Spinal cord (tissue), 9 donors: ENCODE measurements at regions not wholly inside any gene's neighbourhood (a gene's known extent, or its start where the extent isn't known, plus 50 kb on each side); places are given as distances from the start of the nearest gene placed in this dataset.
A peak's percentile ranks its signal among the peaks of the same experiment; 100 is the strongest.

Source experiments
- DNase-seq, 6 donors: peaks; one replicate each; pipeline versions ENCODE4 v3.0.0 to v3.0.0-alpha.2; 2013 to 2015; ENCODE audit warnings: low spot score in 6 of 6, low read depth in 4 of 6
- H3K27ac ChIP-seq: one replicate; pipeline ENCODE4 v1.5.1; 2013; ENCODE audit warnings: low read depth, low read length, control low read depth
- H3K27me3 ChIP-seq: one replicate; pipeline ENCODE4 v1.6.1; 2013; ENCODE audit warnings: low read length; ENCODE audit not compliant: control insufficient read depth, insufficient read depth
- H3K36me3 ChIP-seq: one replicate; pipeline ENCODE4 v1.6.1; 2013; ENCODE audit warnings: low read length; ENCODE audit not compliant: control insufficient read depth, insufficient read depth
- H3K4me1 ChIP-seq: one replicate; pipeline ENCODE4 v1.6.1; 2013; ENCODE audit warnings: low read length; ENCODE audit not compliant: control insufficient read depth, insufficient read depth
- H3K4me3 ChIP-seq: one replicate; pipeline ENCODE4 v1.5.1; 2013; ENCODE audit warnings: low read depth, low read length, control low read depth
- H3K9me3 ChIP-seq: one replicate; pipeline ENCODE4 v1.6.1; 2013; ENCODE audit warnings: low read length; ENCODE audit not compliant: control insufficient read depth, insufficient read depth
- WGBS: methylation state at CpG from one replicate; pipeline ENCODE4 v1.1.5; 2013; ENCODE audit warnings: missing lambda C conversion rate; ENCODE audit not compliant: insufficient coverage; 5-methylcytosine and 5-hydroxymethylcytosine counted together
- donor health status: healthy.

- 100% methylated on average over 1 of the region's 6 CpGs for WGBS
- no peak overlapping the region for H3K4me3 ChIP-seq
- no peaks in the 10 kb centered on the region for H3K4me1 ChIP-seq
- H3K27ac ChIP-seq, result no peak overlapping the region
- no peaks in the 10 kb centered on the region for H3K27me3 ChIP-seq
- no peaks in the 10 kb centered on the region for H3K36me3 ChIP-seq
- peaks cover 6% of the 10 kb centered on the region for H3K9me3 ChIP-seq
- no peak for DNase-seq
Observed at GRCh38 chr18:2391470-2391869, 179.8 kb downstream of the METTL4 start.

- no peak for DNase-seq
- Histone ChIP-seq H3K36me3 (no peaks in the 10 kb centered on the region), H3K4me1 (no peaks in the 10 kb centered on the region), H3K9me3 (peaks cover 6% of the 10 kb centered on the region), H3K27me3 (no peaks in the 10 kb centered on the region), H3K27ac (no peak overlapping the region), H3K4me3 (no peak overlapping the region)
- 40% methylated on average over 1 of the region's 2 CpGs for WGBS
Observed at GRCh38 chr18:2392446-2392845, 178.9 kb downstream of the METTL4 start.

GRCh38 chr18:2394684-2395083 lies 176.6 kb downstream of the METTL4 start:
- 33% methylated on average over 4 of the region's 7 CpGs for WGBS
- H3K4me1 ChIP-seq, result no peaks in the 10 kb centered on the region
- H3K27ac ChIP-seq, result no peak overlapping the region
- no peak for DNase-seq
- no peak overlapping the region for H3K4me3 ChIP-seq
- H3K9me3 ChIP-seq, result no peaks in the 10 kb centered on the region
- no peaks in the 10 kb centered on the region for H3K27me3 ChIP-seq
- no peaks in the 10 kb centered on the region for H3K36me3 ChIP-seq

GRCh38 chr18:2395427-2396161 lies 175.7 kb downstream of the METTL4 start:
- no peaks in the 10 kb centered on the region for H3K36me3 ChIP-seq
- H3K27ac ChIP-seq, result no peak overlapping the region
- no peak overlapping the region for H3K4me3 ChIP-seq
- WGBS, result no CpG with 5 or more reads among the region's 3 CpGs
- no peaks in the 10 kb centered on the region for H3K9me3 ChIP-seq
- no peaks in the 10 kb centered on the region for H3K4me1 ChIP-seq
- DNase-seq, result no peak
- no peaks in the 10 kb centered on the region for H3K27me3 ChIP-seq

GRCh38 chr18:2396162-2396505 lies 175.2 kb downstream of the METTL4 start:
- Histone ChIP-seq H3K4me3 (no peak overlapping the region), H3K27ac (no peak overlapping the region), H3K27me3 (no peaks in the 10 kb centered on the region), H3K4me1 (no peaks in the 10 kb centered on the region), H3K9me3 (no peaks in the 10 kb centered on the region), H3K36me3 (no peaks in the 10 kb centered on the region)
- WGBS, result 67% methylated on average over 1 of the region's 2 CpGs
- no peak for DNase-seq

GRCh38 chr18:2400701-2401196 lies 170.6 kb downstream of the METTL4 start:
- Histone ChIP-seq H3K27me3 (no peaks in the 10 kb centered on the region), H3K9me3 (no peaks in the 10 kb centered on the region), H3K36me3 (no peaks in the 10 kb centered on the region), H3K4me3 (no peak overlapping the region), H3K4me1 (no peaks in the 10 kb centered on the region), H3K27ac (no peak overlapping the region)
- no CpG with 5 or more reads among the region's 2 CpGs for WGBS
- no peak for DNase-seq

- no peak for DNase-seq
- Histone ChIP-seq H3K27ac (no peak overlapping the region), H3K4me1 (no peaks in the 10 kb centered on the region), H3K9me3 (no peaks in the 10 kb centered on the region), H3K36me3 (no peaks in the 10 kb centered on the region), H3K4me3 (no peak overlapping the region), H3K27me3 (no peaks in the 10 kb centered on the region)
- no CpG with 5 or more reads among the region's 1 CpG for WGBS
Observed at GRCh38 chr18:2402084-2402483, 169.2 kb downstream of the METTL4 start.

- no peak overlapping the region for H3K27ac ChIP-seq
- H3K4me1 ChIP-seq, result no peaks in the 10 kb centered on the region
- no CpG with 5 or more reads among the region's 2 CpGs for WGBS
- H3K4me3 ChIP-seq, result no peak overlapping the region
- DNase-seq, result peak in 1 of 6 donors; percentile 14
- no peaks in the 10 kb centered on the region for H3K9me3 ChIP-seq
- H3K27me3 ChIP-seq, result no peaks in the 10 kb centered on the region
- no peaks in the 10 kb centered on the region for H3K36me3 ChIP-seq
Observed at GRCh38 chr18:2406544-2406943, 164.8 kb downstream of the METTL4 start.

- H3K27me3 ChIP-seq, result no peaks in the 10 kb centered on the region
- no peaks in the 10 kb centered on the region for H3K4me1 ChIP-seq
- no peak overlapping the region for H3K27ac ChIP-seq
- no peaks in the 10 kb centered on the region for H3K36me3 ChIP-seq
- no peaks in the 10 kb centered on the region for H3K9me3 ChIP-seq
- DNase-seq, result no peak
- no peak overlapping the region for H3K4me3 ChIP-seq
- no CpG with 5 or more reads among the region's 1 CpG for WGBS
Observed at GRCh38 chr18:2407961-2408360, 163.3 kb downstream of the METTL4 start.

- H3K36me3 ChIP-seq, result no peaks in the 10 kb centered on the region
- 71% methylated on average over 4 of the region's 5 CpGs for WGBS
- H3K27me3 ChIP-seq, result no peaks in the 10 kb centered on the region
- no peak overlapping the region for H3K4me3 ChIP-seq
- H3K27ac ChIP-seq, result no peak overlapping the region
- no peaks in the 10 kb centered on the region for H3K9me3 ChIP-seq
- no peak for DNase-seq
- H3K4me1 ChIP-seq, result no peaks in the 10 kb centered on the region
Observed at GRCh38 chr18:2409906-2410305, 161.4 kb downstream of the METTL4 start.
